MV-4-11 (cell line): ENCODE measurements at regions not wholly inside any gene's neighbourhood (a gene's known extent, or its start where the extent isn't known, plus 50 kb on each side); places are given as distances from the start of the nearest gene placed in this dataset.

ENCODE experiments used
- DNase-seq: peaks from one replicate; lab custom pipeline; 2025; lab: John Stamatoyannopoulos, UW

DNA sequence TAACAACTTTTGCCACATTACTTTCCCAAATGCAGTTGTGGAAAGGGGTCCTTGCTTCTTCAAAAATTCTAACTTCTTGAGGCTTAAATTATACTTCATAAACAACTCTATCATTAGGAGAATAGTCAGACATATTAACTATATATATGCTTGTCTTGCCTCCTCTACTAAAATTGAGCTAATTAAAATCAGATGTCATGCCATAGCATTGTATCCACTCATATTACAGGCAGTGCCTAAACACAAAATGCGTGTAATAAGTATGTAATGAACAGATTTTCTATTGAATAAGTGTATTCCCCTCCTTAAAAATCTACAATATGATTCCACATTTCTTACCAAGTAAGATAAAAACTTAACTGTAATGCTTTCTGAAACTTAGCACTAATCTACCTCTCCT is 204.5 kb downstream of the PLK2 start:
- DNase-seq = no peak

DNA sequence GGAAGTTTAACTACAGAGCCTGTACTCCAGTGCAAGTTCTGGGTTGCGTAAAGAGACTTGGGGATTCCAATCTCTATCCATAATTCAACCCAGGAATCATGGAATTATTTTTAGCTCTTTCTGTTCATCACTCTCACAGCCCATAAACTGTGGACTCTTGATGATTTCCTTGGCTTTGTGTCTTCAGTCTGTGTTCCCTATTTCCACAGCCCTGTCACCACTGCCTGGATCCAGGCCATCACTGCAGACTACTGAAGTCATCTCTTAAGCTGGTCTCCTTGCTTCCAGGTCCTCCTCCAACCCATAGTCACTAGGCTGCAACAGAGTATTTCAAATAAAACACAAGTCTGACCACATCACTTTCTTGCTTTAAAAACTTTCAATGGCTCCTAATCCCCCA is 211.7 kb downstream of the PLK2 start:
- no peak for DNase-seq

DNA sequence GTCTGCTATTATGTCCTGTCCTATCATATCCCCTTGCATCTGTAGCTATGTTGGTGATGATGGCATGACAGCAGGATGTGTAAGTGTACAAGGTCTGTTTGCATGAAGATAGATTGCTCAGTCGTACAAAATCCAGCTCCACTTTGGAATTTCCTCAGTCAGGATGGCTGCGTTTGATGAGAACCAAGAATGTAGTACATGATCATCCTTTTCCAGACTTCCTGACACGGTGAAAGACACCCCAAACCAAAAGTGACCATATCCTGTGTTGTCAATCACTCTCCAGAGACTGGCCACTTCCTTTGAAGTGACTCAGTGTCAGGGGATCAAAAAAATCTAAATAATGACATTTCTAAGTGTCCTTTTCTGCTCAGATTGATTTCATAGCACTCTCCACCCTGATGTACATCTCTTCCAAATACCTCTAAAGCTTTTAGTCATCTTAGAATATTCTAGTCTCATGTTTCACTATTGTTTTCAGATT is 213.4 kb downstream of the PLK2 start:
- DNase-seq = no peak

DNA sequence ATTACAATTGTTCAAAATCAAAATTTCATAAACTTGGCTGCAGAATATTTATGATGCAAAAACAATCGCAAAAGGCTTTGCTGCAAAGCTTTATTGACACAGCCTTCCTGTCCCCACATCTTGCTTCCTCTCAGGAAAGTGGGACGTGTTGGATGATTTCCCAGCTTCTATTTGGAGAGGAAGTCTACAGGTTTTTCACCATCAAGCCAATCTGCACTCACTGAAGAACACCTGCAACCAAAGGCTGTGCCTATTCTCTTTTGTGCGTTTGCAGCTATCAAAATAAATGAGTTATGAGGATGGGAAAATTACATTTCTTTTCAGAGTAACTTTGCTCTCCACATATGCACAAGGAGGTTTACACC is 214.4 kb downstream of the PLK2 start:
- no peak for DNase-seq

DNA sequence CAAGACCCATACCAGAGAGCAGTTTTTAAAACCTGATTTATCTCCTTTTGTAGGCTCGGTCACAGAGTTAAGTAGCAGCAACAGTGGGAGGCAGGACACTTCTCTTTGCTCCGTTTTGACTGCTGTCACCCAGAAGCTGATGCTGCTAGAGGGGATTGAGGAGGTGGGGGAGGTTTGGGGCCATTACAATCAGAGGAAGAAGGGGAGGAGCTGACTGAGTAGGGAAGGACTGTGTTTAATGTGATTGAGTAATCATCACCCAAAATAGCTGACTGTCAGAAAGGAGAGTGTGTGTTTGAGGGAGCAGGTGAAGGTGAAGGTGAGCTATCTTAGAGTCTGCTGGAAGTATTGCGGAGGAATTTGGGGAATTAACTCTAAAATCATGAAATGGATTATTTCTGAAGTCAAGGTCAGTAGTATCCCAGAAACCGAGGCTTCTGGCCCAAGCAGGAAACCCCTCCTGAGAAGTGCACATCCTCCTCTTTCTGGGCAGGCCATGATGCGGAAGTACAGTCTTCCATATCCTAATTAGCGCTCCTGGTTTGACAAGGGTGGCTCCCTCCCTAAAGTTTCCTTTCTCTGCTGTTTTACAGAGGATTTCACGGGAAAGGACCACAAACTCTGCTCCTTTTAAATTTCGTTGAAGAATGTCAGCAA is 214.9 kb downstream of the PLK2 start:
- DNase-seq = no peak

- DNase-seq = no peak
These were observed 218.5 kb downstream of the PLK2 start for GRCh38 chr5:58241389-58241788.

GRCh38 chr5:58240322-58240721 is 219.6 kb downstream of the PLK2 start:
- DNase-seq = no peak

- no peak for DNase-seq
These were observed 220.2 kb downstream of the PLK2 start for GRCh38 chr5:58239731-58240130.

DNA sequence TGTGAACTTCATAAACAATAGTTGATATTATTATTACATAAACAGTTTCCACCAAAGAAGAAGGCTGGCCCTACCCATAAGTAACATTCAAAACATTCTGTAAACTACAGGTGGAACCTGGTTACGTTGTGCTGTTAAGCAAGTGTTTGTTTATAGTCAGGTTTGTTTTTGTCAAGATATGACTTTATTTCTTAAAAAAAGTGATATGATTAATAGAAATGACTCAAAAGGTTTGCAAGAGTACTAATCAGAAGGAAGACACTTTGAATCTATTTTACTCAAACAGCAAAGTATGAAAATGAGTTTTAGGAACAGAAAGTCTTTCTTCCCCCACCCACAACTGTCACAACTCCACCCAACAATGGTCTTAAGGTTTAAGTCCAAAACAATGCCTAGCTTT is 220.8 kb downstream of the PLK2 start:
- DNase-seq = peak; percentile 22

- DNase-seq = no peak
These were observed 223.4 kb downstream of the PLK2 start for GRCh38 chr5:58236498-58236897.

DNA sequence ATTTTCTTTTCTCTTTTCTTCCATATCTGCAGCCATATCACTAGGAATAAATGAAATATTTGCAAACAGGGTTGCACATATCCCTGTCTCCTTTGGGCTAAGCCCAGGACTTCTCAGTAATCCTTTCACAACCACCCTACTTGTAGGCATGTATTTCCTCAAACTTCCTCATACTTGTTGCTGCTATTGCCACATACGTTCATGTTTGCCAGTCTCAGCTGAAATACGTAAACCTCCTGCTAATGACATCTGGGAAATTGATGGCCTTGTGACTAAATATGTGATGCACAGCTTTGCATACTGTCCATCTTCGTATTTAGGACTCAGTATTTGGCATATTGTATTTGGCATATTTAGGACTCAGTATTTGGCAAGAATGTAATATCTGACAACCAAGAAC is 224.6 kb downstream of the PLK2 start:
- peak; percentile 73 for DNase-seq

DNA sequence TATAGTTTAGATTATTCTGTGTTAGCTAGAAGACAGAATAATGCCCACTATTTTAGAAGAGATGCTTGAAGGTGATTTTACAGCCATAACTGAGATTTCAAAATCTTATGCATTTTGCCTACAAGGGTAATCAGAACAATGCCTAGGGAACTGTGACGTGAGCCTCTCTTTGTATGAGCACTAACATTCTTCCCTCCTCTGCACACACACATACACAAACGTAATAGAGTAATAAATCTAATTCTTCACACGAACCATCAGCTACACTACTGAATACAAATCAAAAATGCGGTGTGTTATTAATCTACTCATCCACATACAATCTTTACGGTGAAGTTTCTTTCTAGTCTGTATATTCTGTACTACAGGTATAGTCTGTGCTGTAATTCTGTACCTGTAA is 227.8 kb downstream of the PLK2 start:
- DNase-seq = no peak

GRCh38 chr5:58231041-58231440 is 228.8 kb downstream of the PLK2 start:
- no peak for DNase-seq

- no peak for DNase-seq
These were observed 231.0 kb downstream of the PLK2 start for GRCh38 chr5:58228896-58229295.

- no peak for DNase-seq
These were observed 232.0 kb downstream of the PLK2 start for GRCh38 chr5:58227858-58228257.

DNA sequence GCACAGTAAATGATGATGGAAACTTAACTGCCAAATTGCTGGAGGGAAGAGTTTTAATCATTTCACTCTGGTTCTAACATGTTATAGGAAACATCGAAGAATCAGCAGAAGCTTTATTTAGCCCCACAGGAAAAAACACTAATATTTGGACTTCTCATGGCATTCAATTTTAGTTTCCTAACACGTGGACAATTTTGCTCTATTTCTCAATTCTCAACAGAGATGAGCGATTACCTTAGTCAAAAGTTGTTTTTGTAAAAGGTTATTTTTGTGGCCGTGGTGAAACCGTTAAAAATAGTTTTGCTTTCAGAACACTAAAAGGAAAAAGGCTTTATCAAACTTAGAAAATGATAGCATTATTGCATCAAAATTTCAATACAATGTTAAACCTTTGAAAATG is 235.2 kb downstream of the PLK2 start:
- no peak for DNase-seq

GRCh38 chr5:58224221-58224620 is 235.7 kb downstream of the PLK2 start:
- no peak for DNase-seq

- no peak for DNase-seq
These were observed 244.5 kb downstream of the PLK2 start for GRCh38 chr5:58215364-58215763.

DNA sequence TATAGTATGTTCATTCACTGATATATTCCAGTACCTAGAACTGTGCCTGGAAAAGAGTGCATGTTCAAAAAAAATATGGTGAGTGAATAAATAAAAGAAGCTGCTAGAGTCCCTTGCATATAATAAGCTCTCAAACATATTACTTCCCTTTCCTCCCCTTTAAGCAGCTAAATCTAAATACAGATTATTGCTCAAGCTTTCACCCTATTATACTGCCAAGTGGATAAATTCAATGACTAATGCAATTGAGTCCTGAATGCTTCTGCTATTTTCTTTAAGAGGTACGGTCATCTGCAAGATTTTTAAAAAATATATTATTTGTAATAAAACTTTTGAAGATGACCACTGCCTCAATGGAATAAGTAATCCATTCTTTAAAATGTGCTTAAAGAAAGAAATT is 248.4 kb downstream of the PLK2 start:
- peak; percentile 22 for DNase-seq

- no peak for DNase-seq
These were observed 251.2 kb downstream of the PLK2 start for GRCh38 chr5:58208674-58209073.

DNA sequence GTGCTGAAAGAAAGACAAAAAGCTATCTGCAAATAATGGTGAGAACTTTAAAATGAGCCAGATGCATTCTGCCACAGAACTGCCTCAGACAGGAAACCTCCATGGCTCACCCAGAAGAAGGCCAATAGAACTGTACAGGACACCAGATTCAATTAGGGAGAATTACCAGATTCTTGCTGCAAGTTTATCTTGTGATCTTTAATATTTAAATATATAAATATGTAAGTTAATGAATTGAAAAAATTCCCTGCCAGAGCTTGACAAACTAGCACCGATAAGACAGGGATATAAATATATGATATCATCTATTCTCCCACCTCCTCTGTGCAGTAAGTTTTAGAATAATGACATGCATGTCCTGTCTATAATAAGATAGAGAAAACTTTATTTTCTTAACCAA is 252.8 kb downstream of the PLK2 start:
- no peak for DNase-seq

DNA sequence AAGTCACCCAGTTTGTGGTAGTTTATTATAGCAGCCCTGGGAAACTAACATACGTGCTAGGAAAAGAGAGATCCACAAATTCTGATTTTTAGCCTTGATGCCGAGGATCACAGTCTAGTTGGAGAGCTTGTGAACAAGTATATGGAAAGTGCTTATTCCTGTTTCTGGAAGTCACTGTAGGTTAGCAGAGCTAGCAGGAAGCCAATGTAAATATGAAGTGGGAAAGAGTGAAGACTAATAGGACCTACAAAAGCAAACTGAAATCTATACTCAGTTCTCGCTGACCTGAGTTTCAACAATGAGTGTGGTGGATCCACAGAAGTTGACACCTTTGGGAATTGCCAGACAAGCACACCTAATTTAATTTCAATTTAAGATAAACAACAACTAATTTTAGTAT is 254.9 kb downstream of the PLK2 start:
- DNase-seq = no peak

DNA sequence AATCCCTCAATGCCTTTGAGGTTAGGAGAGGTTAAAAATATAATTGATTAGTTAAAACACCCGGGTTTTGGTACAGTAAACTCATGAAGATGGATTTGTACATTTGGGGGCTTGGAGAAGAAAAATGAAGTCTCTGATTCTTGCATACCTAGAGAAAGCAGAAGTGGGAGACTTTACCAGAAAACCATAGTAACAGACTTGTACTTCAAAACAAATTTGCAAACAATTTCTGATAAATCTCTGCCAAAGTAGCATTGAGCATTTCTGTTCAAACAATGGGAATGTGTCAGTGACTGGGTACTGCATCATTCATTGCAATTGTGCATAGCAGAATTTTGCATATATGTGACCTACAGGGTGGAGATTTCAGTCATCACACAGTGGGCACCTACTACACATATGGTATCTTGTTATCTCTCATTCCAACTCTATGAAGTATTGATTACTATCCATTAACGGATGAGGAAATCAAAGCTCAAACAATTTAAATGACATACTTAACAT is 256.9 kb downstream of the PLK2 start:
- no peak for DNase-seq

DNA sequence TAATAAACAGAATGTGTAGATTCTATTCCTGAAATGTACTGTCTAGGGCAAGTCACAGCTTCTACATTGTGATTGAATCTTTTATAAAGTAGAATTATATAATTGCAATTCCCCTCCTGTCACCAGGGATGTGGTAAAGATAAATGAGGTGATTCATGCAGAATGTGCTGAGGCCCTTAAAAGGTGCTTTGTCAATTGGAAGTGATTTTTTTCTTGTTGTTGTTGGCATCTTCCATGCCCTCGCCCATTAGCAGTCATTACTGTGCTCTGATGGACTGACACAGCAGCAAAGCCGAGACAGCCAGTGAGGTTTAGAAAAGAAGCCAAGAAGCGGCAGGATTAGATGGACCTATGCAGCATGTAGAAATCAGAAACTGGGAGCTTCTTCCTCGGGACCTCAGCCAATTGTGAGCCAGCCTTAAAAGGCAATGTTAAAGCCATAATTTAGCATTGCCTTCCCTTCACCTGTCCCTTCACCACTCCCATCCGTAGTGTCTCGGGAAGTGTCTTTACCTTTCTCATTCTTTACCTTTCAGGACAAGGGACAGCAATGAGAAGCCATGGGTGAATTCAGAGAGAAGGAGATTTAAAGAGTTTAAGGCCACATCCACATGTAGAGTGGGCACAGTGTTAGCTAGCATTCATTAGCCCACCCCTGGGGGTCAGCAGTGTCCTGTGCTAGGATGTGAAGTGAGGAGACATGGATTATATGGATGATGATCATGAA is 257.8 kb downstream of the PLK2 start:
- DNase-seq = no peak
